GM04504 (cell line): ENCODE measurements at regions not wholly inside any gene's neighbourhood (a gene's known extent, or its start where the extent isn't known, plus 50 kb on each side); places are given as distances from the start of the nearest gene placed in this dataset.

Source experiments
- DNase-seq: peaks from one replicate; pipeline ENCODE4 v3.0.0-alpha.2; 2012; ENCODE audit warnings: low read depth

- no peak for DNase-seq
These were observed 58.8 kb upstream of the NTRK3 start for GRCh38 chr15:88315221-88315878.

GRCh38 chr15:88312941-88313579 is 56.5 kb upstream of the NTRK3 start:
- DNase-seq: peak; percentile 10

GRCh38 chr15:88309363-88309762 is 52.8 kb upstream of the NTRK3 start:
- no peak for DNase-seq

- DNase-seq: no peak
These were observed 50.8 kb upstream of the NTRK3 start for GRCh38 chr15:88307344-88307743.
